Endothelial cell of umbilical vein (primary cell): ENCODE measurements at regions not wholly inside any gene's neighbourhood (a gene's known extent, or its start where the extent isn't known, plus 50 kb on each side); places are given as distances from the start of the nearest gene placed in this dataset.

Experiments used
- BruUV-seq: library from RNA; stranded (reverse); fragments of 400-500 nt; replicated peaks from 2 replicates; lab custom pipeline; 2021; lab: Mats Ljungman, UMichigan
- CTCF ChIA-PET: fragments of 300-600, 350-600 bp; sonication (Branson Sonifier 250); formaldehyde crosslinking; loops from one replicate; lab custom pipeline; 2021; ENCODE audit warnings: antibody characterized with exemption, inconsistent platforms; lab: Charles Lee
- POLR2A ChIA-PET: fragments of 300-600, 350-600 bp; sonication (Branson Sonifier 250); formaldehyde crosslinking; loops from one replicate; lab custom pipeline; 2021; ENCODE audit warnings: antibody characterized with exemption, inconsistent platforms; lab: Charles Lee
- DNase-seq: peaks from one replicate; pipeline ENCODE4 v3.0.0-alpha.2; 2011; ENCODE audit warnings: low read depth, low spot score
- FAIRE-seq: peaks from 2 replicates; lab custom pipeline; 2011; peaks lifted over from hg19 to GRCh38; lab: Jason Lieb, UNC
- H2AFZ ChIP-seq: 2 replicates; pipeline ENCODE4 v1.6.0; 2012; ENCODE audit warnings: low read depth, low read length, control low read depth, inconsistent platforms
- H3K27ac ChIP-seq: 2 replicates; pipeline ENCODE4 v1.5.1; 2011; ENCODE audit warnings: low read depth, mild to moderate bottlenecking, control low read depth, low read length, moderate library complexity; ENCODE audit not compliant: insufficient read depth
- H3K27me3 ChIP-seq, 2 experiments: 2 replicates each; pipeline versions ENCODE4 v1.6.0 to v1.6.1; 2011; ENCODE audit warnings: low read length in 2 of 2, mixed read lengths in 1 of 2; ENCODE audit not compliant: control insufficient read depth in 2 of 2, insufficient read depth in 2 of 2
- H3K36me3 ChIP-seq, 2 experiments: 2 replicates in 1 of 2; 3 replicates in 1 of 2; pipeline ENCODE4 v1.5.1; 2011; ENCODE audit warnings: low read length in 2 of 2, mild to moderate bottlenecking in 1 of 2, moderate library complexity in 1 of 2; ENCODE audit not compliant: control insufficient read depth in 2 of 2, insufficient read depth in 2 of 2; ENCODE audit errors: extremely low read depth in 1 of 2
- H3K4me1 ChIP-seq: 3 replicates; pipeline ENCODE4 v1.5.1; 2011; ENCODE audit warnings: mild to moderate bottlenecking, low read length; ENCODE audit not compliant: control insufficient read depth, insufficient read depth; ENCODE audit errors: extremely low read depth
- H3K4me2 ChIP-seq: 2 replicates; pipeline ENCODE4 v1.6.1; 2011; ENCODE audit warnings: low read length, control low read depth, mixed read lengths; ENCODE audit not compliant: insufficient read depth
- H3K4me3 ChIP-seq, 3 experiments: fragments of 200-600 bp in 1 of 3; sonication (generic), shearing (Covaris generic) in 1 of 3; replicated peaks in 1 of 3; 2 replicates each; pipeline ENCODE4 v1.5.1; 2011 to 2016; ENCODE audit warnings: control low read depth in 3 of 3, low read length in 3 of 3, mild to moderate bottlenecking in 2 of 3, inconsistent platforms in 1 of 3, low read depth in 1 of 3, moderate library complexity in 1 of 3; ENCODE audit not compliant: insufficient read depth in 1 of 3
- H3K79me2 ChIP-seq: 2 replicates; pipeline ENCODE4 v1.6.0; 2012; ENCODE audit warnings: low read length, inconsistent platforms; ENCODE audit not compliant: control insufficient read depth, insufficient read depth
- H3K9ac ChIP-seq: replicated peaks from 2 replicates; pipeline ENCODE3; 2011; ENCODE audit warnings: low read length, control low read depth; ENCODE audit not compliant: insufficient read depth; ENCODE audit errors: extremely low read depth
- H3K9me1 ChIP-seq: replicated peaks from 3 replicates; pipeline ENCODE4 v1.6.0; 2011; ENCODE audit warnings: mild to moderate bottlenecking, low read length; ENCODE audit not compliant: control insufficient read depth, insufficient read depth; ENCODE audit errors: extremely low read depth
- H3K9me3 ChIP-seq: replicated peaks from 2 replicates; pipeline ENCODE4 v1.5.1; 2012; ENCODE audit warnings: low read length, inconsistent platforms; ENCODE audit not compliant: control insufficient read depth, insufficient read depth
- H4K20me1 ChIP-seq: replicated peaks from 2 replicates; pipeline ENCODE3; 2011; ENCODE audit warnings: mild to moderate bottlenecking, low read length; ENCODE audit not compliant: control insufficient read depth, insufficient read depth; ENCODE audit errors: extremely low read depth
- CTCF ChIP-seq, 2 donors: IDR thresholded peaks; 1 replicate in 1 of 2; 2 replicates in 1 of 2; pipeline ENCODE4 v1.5.1; 2011; ENCODE audit warnings: low read length in 2 of 2, mild to moderate bottlenecking in 2 of 2, moderate library complexity in 2 of 2, control low read depth in 1 of 2, inconsistent platforms in 1 of 2, low read depth in 1 of 2; ENCODE audit not compliant: insufficient read depth in 1 of 2; ENCODE audit errors: extremely low read depth in 1 of 2
- EZH2 ChIP-seq: IDR thresholded peaks from 2 replicates; pipeline ENCODE4 v1.6.1; 2012; ENCODE audit warnings: borderline replicate concordance, low read depth, mild to moderate bottlenecking, moderate library complexity, low read length, inconsistent platforms; ENCODE audit not compliant: severe bottlenecking
- FOS ChIP-seq: IDR thresholded peaks from 2 replicates; pipeline ENCODE4 v1.6.1; 2011; ENCODE audit warnings: mild to moderate bottlenecking, low read length, moderate library complexity, borderline replicate concordance; ENCODE audit not compliant: insufficient read depth
- GATA2 ChIP-seq: IDR thresholded peaks from 2 replicates; pipeline ENCODE4 v1.7.0; 2011; ENCODE audit warnings: low read depth, mild to moderate bottlenecking, moderate library complexity, mixed read lengths, low read length; ENCODE audit not compliant: insufficient read length, insufficient read depth
- JUN ChIP-seq: IDR thresholded peaks from 2 replicates; pipeline ENCODE4 v1.6.1; 2011; ENCODE audit warnings: borderline replicate concordance, low read depth; ENCODE audit not compliant: insufficient read length, insufficient read depth
- MAX ChIP-seq: IDR thresholded peaks from 2 replicates; pipeline ENCODE4 v1.6.1; 2011; ENCODE audit not compliant: insufficient read depth, insufficient read length
- MYC ChIP-seq: IDR thresholded peaks from one replicate; pipeline ENCODE4 v1.6.1; 2011; ENCODE audit warnings: mild to moderate bottlenecking, low read depth, low read length
- POLR2A ChIP-seq: IDR thresholded peaks from 2 replicates; pipeline ENCODE4 v1.6.1; 2012; ENCODE audit warnings: low read depth, mild to moderate bottlenecking, control low read depth, low read length
- POLR2AphosphoS5 ChIP-seq: IDR thresholded peaks from 2 replicates; pipeline ENCODE4 v1.6.1; 2012; ENCODE audit warnings: low read depth, mild to moderate bottlenecking, control low read depth, low read length, moderate library complexity; ENCODE audit not compliant: insufficient read depth
- dilution Hi-C: fragments of 300-500 bp; cut with MboI; formaldehyde crosslinking; loops from one replicate; pipeline ENCODE4 v1.15.0; 2019; ENCODE audit warnings: low sequenced_read_pairs; ENCODE audit not compliant: extremely low pct_ligation_motif_present
- intact Hi-C: fragments of 100-400 bp; cut with micrococcal nuclease; formaldehyde crosslinking; loops from one replicate; pipeline ENCODE4 v1.10.0; 2022

GRCh38 chr19:31073485-31074198 is 275.6 kb downstream of the TSHZ3 start:
- DNase-seq (no peak), FAIRE-seq (no peak)
- ChIA-PET CTCF (no interaction called here), POLR2A (no interaction called here)
- Histone ChIP-seq H3K9me3 (peaks cover 3% of the 10 kb centered on the region), H3K4me1 (no peaks in the 10 kb centered on the region), H3K4me2 (no peak overlapping the region), H3K27ac (no peak overlapping the region), H3K4me3 (no peak overlapping the region), H3K9me1 (no peaks in the 10 kb centered on the region), H3K36me3 (no peaks in the 10 kb centered on the region), H3K79me2 (no peaks in the 10 kb centered on the region), H4K20me1 (no peaks in the 10 kb centered on the region), H3K9ac (no peak overlapping the region), H3K27me3 (no peaks in the 10 kb centered on the region), H2AFZ (no peak overlapping the region)
- no TSS peak for BruUV-seq
- dilution Hi-C loops (no loop called here), intact Hi-C loops (no loop called here)
- no peak for TF ChIP-seq FOS
- TF ChIP-seq JUN = no peak
- no peak for TF ChIP-seq EZH2
- no peak for TF ChIP-seq CTCF (IDR thresholded peaks at IDR 0.05; ENCODE audit: extremely low read depth in 1 of 2, insufficient read depth in 1 of 2, low read depth in 1 of 2, low read length in 2 of 2)
- TF ChIP-seq POLR2A = no peak
- TF ChIP-seq POLR2AphosphoS5 = no peak
- no peak for TF ChIP-seq MAX
- no peak for TF ChIP-seq MYC
- no peak for TF ChIP-seq GATA2
